HCT116 (cell line): ENCODE measurements at regions not wholly inside any gene's neighbourhood (a gene's known extent, or its start where the extent isn't known, plus 50 kb on each side); places are given as distances from the start of the nearest gene placed in this dataset.

Experiments used
- ATAC-seq: fragments of 200-7000 bp; cut with Tn5 transposase; 2 replicates; pipeline ENCODE4 v1.9.1; 2020; ENCODE audit warnings: mild to moderate bottlenecking, moderate library complexity
- BruUV-seq: library from RNA; stranded (reverse); fragments of 400-500 nt; replicated peaks from 2 replicates; lab custom pipeline; 2021; lab: Mats Ljungman, UMichigan
- CTCF ChIA-PET: fragments of 300-600 bp; sonication (Branson Sonifier 250); formaldehyde crosslinking; loops from one replicate; lab custom pipeline; 2021; ENCODE audit warnings: antibody characterized with exemption; lab: Charles Lee
- POLR2A ChIA-PET: fragments of 300-600, 350-600 bp; sonication (Branson Sonifier 250); formaldehyde crosslinking; loops from one replicate; lab custom pipeline; 2021; ENCODE audit warnings: antibody characterized with exemption; lab: Charles Lee
- RAD21 ChIA-PET, 2 experiments: fragments of 300-600 bp; sonication (Branson Sonifier 250); formaldehyde crosslinking; loops; one replicate each; lab custom pipeline; 2023; ENCODE audit warnings: low total read pairs in 2 of 2; ENCODE audit not compliant: uncharacterized antibody in 2 of 2, unreplicated experiment in 2 of 2, low non-redundant PET in 1 of 2; lab: Charles Lee
- DNase-seq: peaks from one replicate; pipeline ENCODE4 v3.0.0-alpha.2; 2010; ENCODE audit warnings: low read depth, low spot score
- H2AFZ ChIP-seq: fragments of 200-600 bp; shearing (Covaris generic), sonication (generic); 2 replicates; pipeline ENCODE4 v1.6.1; 2017; ENCODE audit warnings: low read depth, mixed run types, mixed read lengths, antibody characterized with exemption, low read length; ENCODE audit not compliant: poor library complexity, severe bottlenecking
- H3K27ac ChIP-seq: 2 replicates; pipeline ENCODE4 v1.5.1; 2012; ENCODE audit warnings: low read depth, low read length
- H3K27me3 ChIP-seq: fragments of 200-600 bp; sonication (generic); 2 replicates; pipeline ENCODE4 v1.6.1; 2016; ENCODE audit warnings: mixed run types, low read length, mixed read lengths; ENCODE audit not compliant: insufficient read depth
- H3K36me3 ChIP-seq, 2 experiments: fragments of 200-500 bp in 1 of 2; fragments of 200-600 bp in 1 of 2; sonication (Bioruptor generic) in 1 of 2; sonication (generic) in 1 of 2; 2 replicates each; pipeline versions ENCODE4 v1.5.1 to v1.6.1; 2014 to 2016; ENCODE audit warnings: low read length in 2 of 2, inconsistent platforms in 1 of 2, mixed read lengths in 1 of 2, mixed run types in 1 of 2; ENCODE audit not compliant: insufficient read depth in 2 of 2, control insufficient read depth in 1 of 2
- H3K4me1 ChIP-seq, 2 experiments: fragments of 200-600 bp in 1 of 2; sonication (generic) in 1 of 2; 2 replicates each; pipeline versions ENCODE4 v1.5.1 to v1.6.1; 2012 to 2017; ENCODE audit warnings: low read length in 2 of 2, inconsistent platforms in 1 of 2, mild to moderate bottlenecking in 1 of 2, mixed read lengths in 1 of 2, mixed run types in 1 of 2, moderate library complexity in 1 of 2; ENCODE audit not compliant: insufficient read depth in 2 of 2, control insufficient read depth in 1 of 2
- H3K4me2 ChIP-seq: fragments of 200-600 bp; sonication (generic); 2 replicates; pipeline ENCODE4 v1.6.1; 2017; ENCODE audit warnings: mixed run types, low read length, mixed read lengths
- H3K4me3 ChIP-seq, 2 experiments: fragments of 200-600 bp in 1 of 2; sonication (generic) in 1 of 2; replicated peaks in 1 of 2; 2 replicates each; pipeline ENCODE4 v1.5.1; 2011 to 2016; ENCODE audit warnings: low read length in 2 of 2, control low read depth in 1 of 2, low read depth in 1 of 2, mild to moderate bottlenecking in 1 of 2, mixed read lengths in 1 of 2, mixed run types in 1 of 2
- H3K79me2 ChIP-seq: fragments of 200-600 bp; sonication (generic); 2 replicates; pipeline ENCODE4 v1.6.1; 2017; ENCODE audit warnings: mild to moderate bottlenecking, mixed run types, low read length, moderate library complexity, mixed read lengths; ENCODE audit not compliant: insufficient read depth
- H3K9ac ChIP-seq: fragments of 200-600 bp; sonication (generic); 2 replicates; pipeline ENCODE4 v1.6.1; 2016; ENCODE audit warnings: low read length, mixed read lengths
- H3K9me2 ChIP-seq: fragments of 200-600 bp; sonication (generic), shearing (Covaris generic); 2 replicates; pipeline ENCODE4 v1.6.1; 2017; ENCODE audit warnings: mixed run types, mild to moderate bottlenecking, moderate library complexity; ENCODE audit not compliant: insufficient read depth
- H3K9me3 ChIP-seq, 2 experiments: fragments of 200-500 bp in 1 of 2; fragments of 200-600 bp in 1 of 2; sonication (Bioruptor generic) in 1 of 2; sonication (generic) in 1 of 2; 2 replicates each; pipeline ENCODE4 v1.6.1; 2014 to 2017; ENCODE audit warnings: low read length in 2 of 2, mixed read lengths in 2 of 2, inconsistent platforms in 1 of 2, low read depth in 1 of 2, mild to moderate bottlenecking in 1 of 2, mixed run types in 1 of 2, moderate library complexity in 1 of 2; ENCODE audit not compliant: control insufficient read depth in 1 of 2, insufficient read depth in 1 of 2
- H4K20me1 ChIP-seq: fragments of 200-600 bp; sonication (generic), shearing (Covaris generic); 2 replicates; pipeline ENCODE4 v1.6.1; 2017; ENCODE audit warnings: mixed run types, mild to moderate bottlenecking, moderate library complexity; ENCODE audit not compliant: insufficient read depth
- ATF3 ChIP-seq: IDR thresholded peaks from 2 replicates; pipeline ENCODE4 v1.6.1; 2012
- ELF1 ChIP-seq: IDR thresholded peaks from 2 replicates; pipeline ENCODE4 v1.6.1; 2012; ENCODE audit warnings: low read depth, borderline replicate concordance
- EZH2 ChIP-seq: fragments of 200-600 bp; sonication (generic); IDR thresholded peaks from 2 replicates; pipeline ENCODE4 v1.6.1; 2017; ENCODE audit warnings: antibody characterized with exemption, mixed run types
- EZH2phosphoT487 ChIP-seq: fragments of 200-600 bp; IDR thresholded peaks from 2 replicates; pipeline ENCODE4 v1.6.1; 2018; ENCODE audit warnings: antibody characterized with exemption, borderline replicate concordance
- POLR2A ChIP-seq: IDR thresholded peaks from 2 replicates; pipeline ENCODE4 v1.7.0; 2011; ENCODE audit warnings: borderline replicate concordance; ENCODE audit not compliant: insufficient read depth, insufficient read length; ENCODE audit errors: extremely low read depth
- POLR2AphosphoS5 ChIP-seq: IDR thresholded peaks from 2 replicates; pipeline ENCODE4 v1.6.1; 2011; ENCODE audit warnings: mild to moderate bottlenecking, low read depth, low read length, moderate library complexity
- RAD21 ChIP-seq: IDR thresholded peaks from 2 replicates; pipeline ENCODE4 v1.6.1; 2012; ENCODE audit warnings: low read depth, mild to moderate bottlenecking
- SIN3A ChIP-seq: IDR thresholded peaks from 2 replicates; pipeline ENCODE4 v1.6.1; 2012; ENCODE audit warnings: low read depth
- SRF ChIP-seq: IDR thresholded peaks from 2 replicates; pipeline ENCODE4 v1.6.1; 2012; ENCODE audit warnings: low read depth
- ZBTB33 ChIP-seq: IDR thresholded peaks from 2 replicates; pipeline ENCODE4 v1.6.1; 2011; ENCODE audit warnings: mild to moderate bottlenecking, low read length, moderate library complexity; ENCODE audit not compliant: insufficient replicate concordance; ENCODE audit errors: extremely low read depth
- intact Hi-C: fragments of 100-400 bp; cut with micrococcal nuclease; formaldehyde crosslinking; loops from 2 replicates; pipeline ENCODE4 v1.10.0; 2022

GRCh38 chr11:31921081-31921480 lies 110.0 kb upstream of the PAX6 start:
- H2AFZ ChIP-seq = no peak overlapping the region
- no peak for DNase-seq
- no peaks in the 10 kb centered on the region for H3K27me3 ChIP-seq
- intact Hi-C loops = no loop called here
- CTCF ChIA-PET = no interaction called here
- no TSS peak for BruUV-seq
- RAD21 ChIA-PET = no interaction called here
- no peak overlapping the region for H3K4me3 ChIP-seq
- no peaks in the 10 kb centered on the region for H3K36me3 ChIP-seq
- H3K27ac ChIP-seq = no peak overlapping the region
- H3K9ac ChIP-seq = no peak overlapping the region
- H3K9me2 ChIP-seq = no peaks in the 10 kb centered on the region
- no peak overlapping the region for H3K4me2 ChIP-seq
- ATAC-seq = no peak
- H3K79me2 ChIP-seq = no peaks in the 10 kb centered on the region
- H3K4me1 ChIP-seq = no peaks in the 10 kb centered on the region
- TF ChIP-seq SIN3A = no peak
- TF ChIP-seq EZH2 = no peak
- no peak for TF ChIP-seq RAD21
- TF ChIP-seq POLR2AphosphoS5 = no peak
- no peak for TF ChIP-seq ATF3
- no peak for TF ChIP-seq EZH2phosphoT487
- no peak for TF ChIP-seq ZBTB33
- no peak for TF ChIP-seq SRF
- no peak for TF ChIP-seq ELF1
- no peak for TF ChIP-seq POLR2A
- no peaks in the 10 kb centered on the region for H3K9me3 ChIP-seq
- POLR2A ChIA-PET = no interaction called here
- H4K20me1 ChIP-seq = no peaks in the 10 kb centered on the region
